Spinal cord (tissue), 9 donors: ENCODE measurements at regions not wholly inside any gene's neighbourhood (a gene's known extent, or its start where the extent isn't known, plus 50 kb on each side); places are given as distances from the start of the nearest gene placed in this dataset.

Source experiments
- DNase-seq, 6 donors: peaks; one replicate each; pipeline versions ENCODE4 v3.0.0 to v3.0.0-alpha.2; 2013 to 2015; ENCODE audit warnings: low spot score in 6 of 6, low read depth in 4 of 6
- H3K27ac ChIP-seq: one replicate; pipeline ENCODE4 v1.5.1; 2013; ENCODE audit warnings: low read depth, low read length, control low read depth
- H3K27me3 ChIP-seq: one replicate; pipeline ENCODE4 v1.6.1; 2013; ENCODE audit warnings: low read length; ENCODE audit not compliant: control insufficient read depth, insufficient read depth
- H3K36me3 ChIP-seq: one replicate; pipeline ENCODE4 v1.6.1; 2013; ENCODE audit warnings: low read length; ENCODE audit not compliant: control insufficient read depth, insufficient read depth
- H3K4me1 ChIP-seq: one replicate; pipeline ENCODE4 v1.6.1; 2013; ENCODE audit warnings: low read length; ENCODE audit not compliant: control insufficient read depth, insufficient read depth
- H3K4me3 ChIP-seq: one replicate; pipeline ENCODE4 v1.5.1; 2013; ENCODE audit warnings: low read depth, low read length, control low read depth
- H3K9me3 ChIP-seq: one replicate; pipeline ENCODE4 v1.6.1; 2013; ENCODE audit warnings: low read length; ENCODE audit not compliant: control insufficient read depth, insufficient read depth
- WGBS: methylation state at CpG from one replicate; pipeline ENCODE4 v1.1.5; 2013; ENCODE audit warnings: missing lambda C conversion rate; ENCODE audit not compliant: insufficient coverage; 5-methylcytosine and 5-hydroxymethylcytosine counted together
- donor health status: healthy.

DNA sequence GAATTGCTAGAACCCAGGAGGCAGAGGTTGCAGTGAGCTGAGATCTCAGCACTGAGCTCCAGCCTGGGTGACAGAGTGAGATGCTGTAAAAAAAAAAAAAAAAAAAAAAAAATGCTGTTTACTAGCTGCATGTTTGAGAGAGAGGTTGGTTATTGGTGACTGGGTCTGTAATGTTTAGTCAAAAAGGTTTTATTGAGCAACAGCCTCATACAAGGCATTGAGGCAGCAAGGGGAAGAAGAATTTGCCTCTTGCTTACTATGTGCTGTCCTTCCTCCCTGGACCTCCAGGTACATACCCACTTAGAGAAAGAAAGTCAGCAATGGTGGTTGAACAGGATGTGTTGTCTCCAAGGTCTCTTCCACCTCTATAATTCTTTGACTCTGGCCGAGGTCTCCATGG, 140.7 kb upstream of the SPRY4 start:
- Histone ChIP-seq H3K4me3 (no peak overlapping the region), H3K27ac (no peak overlapping the region), H3K36me3 (no peaks in the 10 kb centered on the region), H3K4me1 (peaks cover 11% of the 10 kb centered on the region), H3K27me3 (no peaks in the 10 kb centered on the region), H3K9me3 (no peaks in the 10 kb centered on the region)
- DNase-seq, result no peak
- no CpG with 5 or more reads among the region's 1 CpG for WGBS

DNA sequence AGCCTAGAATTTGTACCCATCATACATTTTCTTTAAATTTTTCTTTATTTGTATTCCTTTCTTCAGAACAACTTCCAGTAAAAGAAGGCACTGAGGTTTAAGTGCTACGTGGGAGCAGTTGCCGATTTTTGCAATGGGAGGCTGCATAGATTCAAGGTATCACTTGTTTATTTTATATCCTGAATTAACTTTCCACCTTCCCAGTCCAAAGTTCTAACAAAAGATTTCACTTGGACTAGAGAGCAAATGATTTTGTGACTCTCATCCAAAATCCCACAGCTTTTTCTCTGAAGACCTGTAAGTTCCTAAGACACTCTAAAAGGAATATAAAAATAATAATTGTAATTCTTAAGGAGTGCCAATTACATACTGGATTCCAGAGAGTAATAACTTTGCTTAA, 139.1 kb upstream of the SPRY4 start:
- WGBS, result no CpG with 5 or more reads among the region's 2 CpGs
- H3K36me3 ChIP-seq, result no peaks in the 10 kb centered on the region
- no peak for DNase-seq
- no peak overlapping the region for H3K4me3 ChIP-seq
- H3K4me1 ChIP-seq, result peaks cover 11% of the 10 kb centered on the region
- H3K27ac ChIP-seq, result no peak overlapping the region
- H3K27me3 ChIP-seq, result no peaks in the 10 kb centered on the region
- no peaks in the 10 kb centered on the region for H3K9me3 ChIP-seq

DNA sequence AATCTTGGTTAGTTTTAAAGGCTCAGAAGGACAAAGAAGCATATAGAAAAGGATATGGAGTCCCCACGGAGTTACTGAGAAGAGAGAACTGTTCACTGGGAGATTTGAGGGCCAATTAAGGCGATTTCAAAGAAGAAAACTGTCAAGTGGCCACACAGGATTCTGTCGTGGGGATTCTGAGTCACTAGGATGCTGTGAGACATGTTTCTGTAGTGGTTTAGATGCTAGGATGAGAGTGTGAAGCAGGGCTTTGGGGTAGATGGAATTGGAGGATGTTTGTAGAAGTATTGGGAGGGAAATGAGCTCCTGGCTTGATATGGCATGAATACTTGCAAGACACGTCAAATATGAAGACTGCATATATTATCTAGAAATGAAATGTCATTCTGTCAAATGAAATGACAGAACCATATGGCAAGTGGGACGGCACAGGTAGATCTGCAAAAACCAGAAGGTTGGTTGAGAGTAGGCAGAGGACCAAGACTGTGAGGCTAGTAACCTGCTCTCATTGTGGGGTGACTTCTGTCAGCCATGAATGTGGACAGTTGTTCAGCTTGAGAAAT, 136.3 kb upstream of the SPRY4 start:
- 68% methylated on average over 5 of the region's 5 CpGs for WGBS
- Histone ChIP-seq H3K4me3 (no peak overlapping the region), H3K36me3 (no peaks in the 10 kb centered on the region), H3K27me3 (no peaks in the 10 kb centered on the region), H3K4me1 (peaks cover 1% of the 10 kb centered on the region), H3K9me3 (peaks cover 3% of the 10 kb centered on the region), H3K27ac (no peak overlapping the region)
- DNase-seq, result peak in 1 of 6 donors; percentile 12

DNA sequence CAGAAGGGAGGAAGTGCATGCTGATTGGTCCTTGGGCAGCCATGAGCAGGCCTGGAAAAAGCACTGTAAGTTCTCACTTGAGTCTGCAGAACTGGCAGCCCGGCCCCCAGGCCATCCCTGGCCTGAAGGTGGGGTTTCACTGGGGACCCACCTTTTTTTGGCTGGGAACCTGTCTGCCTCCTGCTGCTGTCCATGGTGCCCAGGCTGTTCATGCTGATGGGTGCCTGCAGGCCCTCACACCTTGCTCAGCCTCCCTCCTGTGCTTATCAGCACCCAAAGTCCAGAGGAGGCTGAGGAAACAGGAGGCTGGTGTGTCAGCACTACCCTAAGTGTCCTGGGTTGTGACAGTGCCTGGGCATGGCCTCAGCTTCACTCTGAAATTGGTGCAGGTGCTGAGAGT, 134.4 kb upstream of the SPRY4 start:
- H3K4me3 ChIP-seq, result no peak overlapping the region
- no peaks in the 10 kb centered on the region for H3K36me3 ChIP-seq
- H3K27me3 ChIP-seq, result no peaks in the 10 kb centered on the region
- H3K9me3 ChIP-seq, result peaks cover 4% of the 10 kb centered on the region
- H3K27ac ChIP-seq, result no peak overlapping the region
- 93% methylated on average over 1 of the region's 1 CpG for WGBS
- DNase-seq, result no peak
- H3K4me1 ChIP-seq, result no peaks in the 10 kb centered on the region

DNA sequence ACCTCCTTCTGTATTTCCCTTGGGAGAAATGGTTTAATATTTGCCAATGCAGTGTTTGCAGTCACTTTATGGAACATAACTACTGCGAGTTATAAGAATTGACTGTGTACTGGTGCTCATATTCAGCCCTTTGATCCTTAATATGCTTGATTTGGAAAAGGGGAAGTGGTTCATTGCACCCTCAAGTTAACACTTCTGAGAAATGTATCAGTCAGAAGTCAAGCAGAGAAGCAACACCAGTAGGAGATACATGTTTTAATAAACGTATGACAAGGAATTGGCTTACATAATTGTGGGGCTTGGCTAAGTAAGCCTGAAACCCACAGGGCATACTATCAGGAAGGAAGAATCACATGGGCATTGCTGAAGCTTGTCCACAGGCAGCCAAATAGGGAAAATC, 131.0 kb upstream of the SPRY4 start:
- Histone ChIP-seq H3K27me3 (no peaks in the 10 kb centered on the region), H3K27ac (no peak overlapping the region), H3K4me1 (no peaks in the 10 kb centered on the region), H3K36me3 (no peaks in the 10 kb centered on the region), H3K4me3 (no peak overlapping the region), H3K9me3 (peaks cover 4% of the 10 kb centered on the region)
- 86% methylated on average over 2 of the region's 2 CpGs for WGBS
- DNase-seq, result no peak

DNA sequence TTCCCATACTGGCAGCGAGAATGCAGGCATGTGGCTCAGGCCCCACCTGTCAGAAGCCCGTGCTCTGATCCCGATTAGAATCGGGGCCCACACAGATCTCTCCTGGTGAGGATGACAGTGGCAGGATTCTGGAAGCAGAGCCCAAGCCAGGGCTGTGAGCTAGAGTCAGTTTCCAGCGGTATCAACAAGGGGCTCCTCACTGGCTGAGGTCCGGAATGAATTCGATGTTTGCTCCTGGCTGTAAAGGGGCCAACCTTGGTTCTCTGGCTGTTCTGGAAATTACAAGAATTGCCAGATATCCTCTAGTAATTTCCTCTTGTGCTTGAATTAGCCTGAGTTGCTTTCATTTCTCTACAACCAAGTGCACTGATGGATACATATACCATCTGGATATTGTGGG, 129.1 kb upstream of the SPRY4 start:
- Histone ChIP-seq H3K9me3 (peaks cover 4% of the 10 kb centered on the region), H3K27me3 (no peaks in the 10 kb centered on the region), H3K4me1 (no peaks in the 10 kb centered on the region), H3K4me3 (no peak overlapping the region), H3K27ac (no peak overlapping the region), H3K36me3 (no peaks in the 10 kb centered on the region)
- 70% methylated on average over 7 of the region's 7 CpGs for WGBS
- DNase-seq, result peak in 1 of 6 donors; percentile 42

DNA sequence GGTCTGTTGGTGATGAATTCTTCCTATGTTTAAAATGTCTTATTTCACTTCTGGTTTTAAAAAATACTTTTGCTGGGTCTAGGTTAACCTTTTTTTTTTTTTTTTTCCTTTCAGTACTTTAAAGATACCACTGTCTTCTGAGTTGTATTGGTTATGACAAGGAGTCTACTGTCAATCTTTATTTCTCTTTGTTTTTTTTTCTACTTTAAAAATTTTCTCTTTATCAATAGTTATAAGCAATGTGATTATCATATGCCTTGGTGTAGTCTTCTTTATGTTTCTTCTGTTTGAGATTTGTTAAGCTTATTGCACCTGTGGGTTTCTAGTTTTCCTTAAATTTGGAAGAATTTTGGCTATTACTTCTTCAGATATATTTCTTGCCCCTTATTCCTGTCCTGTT, 125.6 kb upstream of the SPRY4 start:
- no peak for DNase-seq
- Histone ChIP-seq H3K4me3 (no peak overlapping the region), H3K27ac (no peak overlapping the region), H3K36me3 (no peaks in the 10 kb centered on the region), H3K4me1 (no peaks in the 10 kb centered on the region), H3K27me3 (no peaks in the 10 kb centered on the region), H3K9me3 (no peaks in the 10 kb centered on the region)

DNA sequence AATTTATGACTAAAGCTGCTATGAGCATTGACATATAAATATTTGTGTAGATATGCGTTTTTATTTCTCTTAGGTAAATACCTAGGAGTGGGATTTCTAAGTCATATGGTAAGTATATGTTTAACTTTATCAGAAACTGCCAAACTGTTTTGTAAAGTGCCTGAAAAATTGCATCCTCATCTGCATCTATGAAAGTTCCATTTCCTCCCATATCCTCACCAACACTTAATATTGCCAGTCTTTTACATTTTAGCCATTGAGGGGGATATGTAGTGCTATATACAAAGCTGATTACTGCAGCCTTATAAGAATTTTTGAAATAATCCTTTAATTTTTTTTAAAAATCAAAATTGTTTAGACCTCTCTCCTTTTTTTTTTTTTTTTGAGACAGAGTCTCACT, 123.1 kb upstream of the SPRY4 start:
- Histone ChIP-seq H3K27me3 (no peaks in the 10 kb centered on the region), H3K4me3 (no peak overlapping the region), H3K36me3 (no peaks in the 10 kb centered on the region), H3K27ac (no peak overlapping the region), H3K4me1 (no peaks in the 10 kb centered on the region), H3K9me3 (no peaks in the 10 kb centered on the region)
- no CpG with 5 or more reads among the region's 1 CpG for WGBS
- no peak for DNase-seq

DNA sequence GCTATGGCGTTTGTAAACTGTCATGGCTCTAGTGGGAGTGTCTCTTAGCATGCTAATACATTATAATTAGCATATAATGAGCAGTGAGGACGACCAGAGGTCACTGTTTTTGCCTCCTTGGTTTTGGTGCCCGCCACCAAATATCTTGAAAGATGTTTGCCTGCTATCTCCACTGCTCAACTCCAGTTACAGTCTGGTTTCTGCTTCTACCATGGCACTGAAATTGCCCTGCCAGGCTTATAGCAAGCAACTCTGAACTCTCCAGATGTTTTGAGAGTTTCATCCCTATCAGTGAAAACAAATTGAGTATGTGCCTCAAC, 122.1 kb upstream of the SPRY4 start:
- no peaks in the 10 kb centered on the region for H3K27me3 ChIP-seq
- no peak overlapping the region for H3K4me3 ChIP-seq
- no peaks in the 10 kb centered on the region for H3K36me3 ChIP-seq
- no peak overlapping the region for H3K27ac ChIP-seq
- no peaks in the 10 kb centered on the region for H3K9me3 ChIP-seq
- H3K4me1 ChIP-seq, result no peaks in the 10 kb centered on the region
- DNase-seq, result no peak
- WGBS, result 55% methylated on average over 2 of the region's 3 CpGs

DNA sequence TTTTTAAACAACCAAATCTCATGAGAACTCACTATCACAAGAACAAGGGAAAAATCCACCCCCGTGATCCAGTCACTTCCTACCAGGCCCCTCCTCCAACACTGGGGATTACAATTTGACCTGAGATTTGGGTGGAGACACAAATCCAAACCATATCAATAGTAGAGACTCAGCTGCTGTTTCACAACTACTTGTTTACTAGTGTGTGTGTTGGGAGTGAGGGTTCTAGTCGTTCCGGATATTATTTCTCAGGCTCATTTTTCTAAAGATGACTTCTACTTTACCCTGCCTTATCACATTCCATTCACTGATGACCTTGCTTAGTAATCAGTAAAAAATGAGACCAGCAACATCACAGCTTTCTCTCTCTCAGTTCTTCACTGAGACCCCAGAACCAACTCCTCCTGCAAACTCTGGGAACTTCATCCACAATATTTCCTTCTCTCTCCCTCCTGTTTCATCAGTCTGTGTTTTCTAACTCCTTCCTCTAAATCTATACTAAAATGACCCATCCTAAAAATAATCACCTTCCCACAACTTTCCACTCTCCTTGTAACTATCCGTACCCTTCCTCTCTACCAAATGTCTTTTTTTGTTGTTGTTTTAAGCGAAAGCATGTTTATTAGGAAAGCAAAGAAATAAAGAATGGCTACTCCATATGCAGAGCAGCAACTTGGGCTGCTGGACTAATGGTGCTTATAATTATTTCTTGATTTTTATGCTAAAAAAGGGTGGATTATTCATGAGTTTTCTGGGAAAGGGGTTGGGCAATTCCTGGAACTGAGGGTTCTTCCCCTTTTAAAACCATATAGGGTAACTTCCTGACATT, 121.5 kb upstream of the SPRY4 start:
- peaks cover 4% of the 10 kb centered on the region for H3K4me1 ChIP-seq
- H3K27me3 ChIP-seq, result no peaks in the 10 kb centered on the region
- H3K36me3 ChIP-seq, result no peaks in the 10 kb centered on the region
- H3K27ac ChIP-seq, result no peak overlapping the region
- no CpG with 5 or more reads among the region's 5 CpGs for WGBS
- no peak overlapping the region for H3K4me3 ChIP-seq
- no peaks in the 10 kb centered on the region for H3K9me3 ChIP-seq
- no peak for DNase-seq
